ENCODE measurements at regions not wholly inside any gene's neighbourhood (a gene's known extent, or its start where the extent isn't known, plus 50 kb on each side); places are given as distances from the start of the nearest gene placed in this dataset.

DNA sequence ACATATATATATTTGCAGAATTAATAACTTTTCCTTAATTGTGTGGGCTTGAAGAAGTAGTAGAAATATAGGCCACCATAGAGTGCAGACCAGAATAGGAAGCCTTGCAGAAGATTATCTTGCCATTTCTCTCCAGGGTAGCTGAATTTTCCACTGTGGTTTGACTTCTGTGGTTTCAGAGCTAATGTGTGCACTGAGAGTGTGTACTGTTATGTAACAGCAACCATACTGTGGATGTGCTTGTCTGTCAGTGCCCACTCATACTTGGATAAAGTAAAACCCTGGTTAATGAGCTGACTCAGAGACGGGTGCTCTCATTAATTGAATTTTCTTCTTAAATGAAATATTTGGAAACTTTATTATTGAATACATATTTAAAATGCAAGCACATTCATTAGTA, 57.2 kb downstream of the CEP43 start:
- H3K27ac Mint-ChIP-seq, result peak overlapping the region; percentile 32
- no peak overlapping the region for H2AFZ ChIP-seq (ENCODE audit: insufficient read depth, low read depth, low read length, poor library complexity, severe bottlenecking)
- WGBS (ENCODE audit: insufficient coverage), result no CpG with 5 or more reads among the region's 1 CpG
- H3K9me3 ChIP-seq (ENCODE audit: control extremely low read depth in 1 of 3, control insufficient read depth in 2 of 3, insufficient read depth in 1 of 3, low read length in 2 of 3), result no peaks in the 10 kb centered on the region
- TF ChIP-seq EZH2 (IDR thresholded peaks at IDR 0.05; ENCODE audit: borderline replicate concordance, insufficient read depth, low read depth, low read length, poor library complexity, severe bottlenecking), result no peak
- TF ChIP-seq, protein P1, sequence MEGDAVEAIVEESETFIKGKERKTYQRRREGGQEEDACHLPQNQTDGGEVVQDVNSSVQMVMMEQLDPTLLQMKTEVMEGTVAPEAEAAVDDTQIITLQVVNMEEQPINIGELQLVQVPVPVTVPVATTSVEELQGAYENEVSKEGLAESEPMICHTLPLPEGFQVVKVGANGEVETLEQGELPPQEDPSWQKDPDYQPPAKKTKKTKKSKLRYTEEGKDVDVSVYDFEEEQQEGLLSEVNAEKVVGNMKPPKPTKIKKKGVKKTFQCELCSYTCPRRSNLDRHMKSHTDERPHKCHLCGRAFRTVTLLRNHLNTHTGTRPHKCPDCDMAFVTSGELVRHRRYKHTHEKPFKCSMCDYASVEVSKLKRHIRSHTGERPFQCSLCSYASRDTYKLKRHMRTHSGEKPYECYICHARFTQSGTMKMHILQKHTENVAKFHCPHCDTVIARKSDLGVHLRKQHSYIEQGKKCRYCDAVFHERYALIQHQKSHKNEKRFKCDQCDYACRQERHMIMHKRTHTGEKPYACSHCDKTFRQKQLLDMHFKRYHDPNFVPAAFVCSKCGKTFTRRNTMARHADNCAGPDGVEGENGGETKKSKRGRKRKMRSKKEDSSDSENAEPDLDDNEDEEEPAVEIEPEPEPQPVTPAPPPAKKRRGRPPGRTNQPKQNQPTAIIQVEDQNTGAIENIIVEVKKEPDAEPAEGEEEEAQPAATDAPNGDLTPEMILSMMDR (IDR thresholded peaks at IDR 0.05), result no peak
- peaks cover 9 to 13% of the 10 kb centered on the region in 2 donors for H3K4me1 ChIP-seq (ENCODE audit: control insufficient read depth in 2 of 2, insufficient read depth in 2 of 2, low read length in 2 of 2)
- H3K4me3 ChIP-seq (ENCODE audit: control extremely low read depth in 1 of 5, extremely low read depth in 1 of 5, insufficient read depth in 1 of 5, low read depth in 2 of 5, low read length in 4 of 5), result no peak overlapping the region
- intact Hi-C loops (cut with micrococcal nuclease), result loop anchor here (2.0 kb wide), 1 partner anchor 16 kb away; no protein-coding TSS in a partner anchor
- H3K79me2 ChIP-seq (ENCODE audit: control insufficient read depth, insufficient read depth, low read length), result no peaks in the 10 kb centered on the region
- DNase-seq (peak; percentile 16), ATAC-seq (ENCODE audit: low read depth) (peak; percentile 76)
- no peaks in the 10 kb centered on the region for H3K9me3 Mint-ChIP-seq (ENCODE audit: insufficient read depth)
- H3K27me3 ChIP-seq (replicated peaks in 1 of 4; ENCODE audit: control extremely low read depth in 1 of 4, control insufficient read depth in 3 of 4, insufficient read depth in 4 of 4, low read length in 3 of 4), result no peaks in the 10 kb centered on the region
- H3K4me3 Mint-ChIP-seq, result no peak overlapping the region
- no peak overlapping the region for H3K9ac ChIP-seq (ENCODE audit: low read length)
- no peak overlapping the region for H3K27ac ChIP-seq (ENCODE audit: low read length in 2 of 2)
- ChIA-PET POLR2A (interaction anchor here (1.8 kb wide), 1 partner anchor 15 kb away, joined by 5 read pairs; no protein-coding TSS in a partner anchor), CTCF (interaction anchor here (0.7 to 1.9 kb wide), 5 partner anchors 9 to 67 kb away, joined by 3 to 10 read pairs (median 5); no protein-coding TSS in a partner anchor)
- no peaks in the 10 kb centered on the region for H4K20me1 ChIP-seq (ENCODE audit: control insufficient read depth, insufficient read depth, low read length, poor library complexity, severe bottlenecking)
- no peaks in the 10 kb centered on the region for H3K27me3 Mint-ChIP-seq
- H3K36me3 ChIP-seq (replicated peaks in 1 of 2; ENCODE audit: control extremely low read depth in 1 of 2, control insufficient read depth in 1 of 2, extremely low read depth in 1 of 2, insufficient read depth in 2 of 2, low read length in 1 of 2), result no peaks in the 10 kb centered on the region
- H3K4me2 ChIP-seq (replicated peaks; ENCODE audit: low read depth, low read length, poor library complexity, severe bottlenecking), result peak overlapping the region; percentile 26
- peaks cover 21% of the 10 kb centered on the region for H3K4me1 Mint-ChIP-seq

DNA sequence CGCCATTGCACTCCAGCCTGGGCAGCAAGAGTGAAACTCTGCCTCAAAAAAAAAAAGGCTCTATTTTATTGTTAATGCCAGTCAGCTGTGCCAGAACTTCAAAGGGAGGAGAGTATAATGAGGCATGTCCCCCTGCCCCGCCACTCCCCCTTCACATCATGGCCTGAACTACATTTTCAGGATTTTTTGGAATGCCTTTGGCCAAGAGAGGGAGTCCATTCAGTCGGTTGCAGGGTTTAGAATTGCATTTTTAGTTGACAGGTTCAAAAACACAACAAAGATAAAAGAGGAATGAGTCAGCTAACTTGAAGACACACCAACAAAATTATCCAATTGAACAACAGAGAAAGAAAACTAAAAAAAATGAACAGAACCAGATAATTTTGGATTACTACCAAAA, 59.1 kb downstream of the CEP43 start:
- H3K79me2 ChIP-seq (ENCODE audit: control insufficient read depth, insufficient read depth, low read length), result no peaks in the 10 kb centered on the region
- H3K9me3 Mint-ChIP-seq (ENCODE audit: insufficient read depth), result no peaks in the 10 kb centered on the region
- DNase-seq (no peak), ATAC-seq (ENCODE audit: low read depth) (no peak)
- ChIA-PET CTCF (interaction anchor here (1.0 kb wide), 1 partner anchor 82 kb away, joined by 3 read pairs; no protein-coding TSS in a partner anchor), POLR2A (interaction anchor here (0.8 kb wide), 1 partner anchor 66 kb away, joined by 4 read pairs; no protein-coding TSS in a partner anchor)
- intact Hi-C loops (cut with micrococcal nuclease), result no loop called here
- H3K4me2 ChIP-seq (replicated peaks; ENCODE audit: low read depth, low read length, poor library complexity, severe bottlenecking), result no peak overlapping the region
- H2AFZ ChIP-seq (ENCODE audit: insufficient read depth, low read depth, low read length, poor library complexity, severe bottlenecking), result no peak overlapping the region
- no peak for TF ChIP-seq EZH2 (IDR thresholded peaks at IDR 0.05; ENCODE audit: borderline replicate concordance, insufficient read depth, low read depth, low read length, poor library complexity, severe bottlenecking)
- TF ChIP-seq, protein P1 (IDR thresholded peaks at IDR 0.05), result no peak
- no peak overlapping the region for H3K4me3 Mint-ChIP-seq
- H3K9me3 ChIP-seq (ENCODE audit: control extremely low read depth in 1 of 3, control insufficient read depth in 2 of 3, insufficient read depth in 1 of 3, low read length in 2 of 3), result no peaks in the 10 kb centered on the region
- H3K4me3 ChIP-seq (ENCODE audit: control extremely low read depth in 1 of 5, extremely low read depth in 1 of 5, insufficient read depth in 1 of 5, low read depth in 2 of 5, low read length in 4 of 5), result no peak overlapping the region
- peaks cover 9 to 13% of the 10 kb centered on the region in 2 donors for H3K4me1 ChIP-seq (ENCODE audit: control insufficient read depth in 2 of 2, insufficient read depth in 2 of 2, low read length in 2 of 2)
- H3K9ac ChIP-seq (ENCODE audit: low read length), result no peak overlapping the region
- WGBS (ENCODE audit: insufficient coverage), result no CpG with 5 or more reads among the region's 3 CpGs
- H3K27me3 ChIP-seq (replicated peaks in 1 of 4; ENCODE audit: control extremely low read depth in 1 of 4, control insufficient read depth in 3 of 4, insufficient read depth in 4 of 4, low read length in 3 of 4), result no peaks in the 10 kb centered on the region
- no peaks in the 10 kb centered on the region for H3K36me3 ChIP-seq (replicated peaks in 1 of 2; ENCODE audit: control extremely low read depth in 1 of 2, control insufficient read depth in 1 of 2, extremely low read depth in 1 of 2, insufficient read depth in 2 of 2, low read length in 1 of 2)
- no peak overlapping the region for H3K27ac ChIP-seq (ENCODE audit: low read length in 2 of 2)
- H3K27me3 Mint-ChIP-seq, result no peaks in the 10 kb centered on the region
- H3K4me1 Mint-ChIP-seq, result peaks cover 21% of the 10 kb centered on the region
- H4K20me1 ChIP-seq (ENCODE audit: control insufficient read depth, insufficient read depth, low read length, poor library complexity, severe bottlenecking), result no peaks in the 10 kb centered on the region
- H3K27ac Mint-ChIP-seq, result no peak overlapping the region

All from B cell (primary cell).